CD4-positive, alpha-beta memory T cell (primary cell): ENCODE measurements at regions not wholly inside any gene's neighbourhood (a gene's known extent, or its start where the extent isn't known, plus 50 kb on each side); places are given as distances from the start of the nearest gene placed in this dataset.

Experiments
- CTCF ChIA-PET: fragments of 350-600 bp; sonication (Branson Sonifier 250); formaldehyde crosslinking; loops from one replicate; lab custom pipeline; 2021; ENCODE audit warnings: inconsistent platforms; ENCODE audit not compliant: partially characterized antibody; lab: Charles Lee
- POLR2A ChIA-PET: fragments of 350-600 bp; sonication (Branson Sonifier 250); formaldehyde crosslinking; loops from one replicate; lab custom pipeline; 2021; ENCODE audit not compliant: partially characterized antibody; lab: Charles Lee
- DNase-seq, 5 donors: peaks; one replicate each; pipeline versions ENCODE4 v3.0.0 to v3.0.0-alpha.2; 2020 to 2022; ENCODE audit warnings: mixed read lengths in 1 of 5
- H3K27ac ChIP-seq: one replicate; pipeline ENCODE4 v1.7.0; 2013; ENCODE audit warnings: low read depth, low read length
- H3K27me3 ChIP-seq: 2 replicates; pipeline ENCODE4 v1.7.0; 2013; ENCODE audit warnings: mild to moderate bottlenecking, low read length, moderate library complexity; ENCODE audit not compliant: insufficient read depth
- H3K36me3 ChIP-seq: 2 replicates; pipeline ENCODE4 v1.7.0; 2013; ENCODE audit warnings: mild to moderate bottlenecking, low read length, moderate library complexity; ENCODE audit not compliant: insufficient read depth
- H3K4me1 ChIP-seq: 2 replicates; pipeline ENCODE4 v1.7.0; 2013; ENCODE audit warnings: mild to moderate bottlenecking, low read length, moderate library complexity; ENCODE audit not compliant: insufficient read depth
- H3K4me3 ChIP-seq, 2 donors: one replicate each; pipeline ENCODE4 v1.7.0; 2013; ENCODE audit warnings: low read length in 2 of 2, mild to moderate bottlenecking in 1 of 2
- H3K9me3 ChIP-seq, 2 donors: one replicate each; pipeline ENCODE4 v1.7.0; 2013; ENCODE audit warnings: low read length in 2 of 2, control low read depth in 1 of 2; ENCODE audit not compliant: control insufficient read depth in 1 of 2
- H3K27ac Mint-ChIP-seq, 7 donors: one replicate each; pipeline ENCODE4 v1.8.0; 2020 to 2021; ENCODE audit warnings: mixed read lengths in 7 of 7, mild to moderate bottlenecking in 6 of 7, inconsistent platforms in 3 of 7, moderate library complexity in 3 of 7
- H3K27me3 Mint-ChIP-seq, 2 donors: one replicate each; pipeline ENCODE4 v1.8.0; 2020 to 2021; ENCODE audit warnings: mixed read lengths in 2 of 2
- H3K36me3 Mint-ChIP-seq, 2 donors: one replicate each; pipeline ENCODE4 v1.8.0; 2020 to 2021; ENCODE audit warnings: mixed read lengths in 2 of 2, inconsistent platforms in 1 of 2, mild to moderate bottlenecking in 1 of 2
- H3K4me1 Mint-ChIP-seq, 4 donors: one replicate each; pipeline ENCODE4 v1.8.0; 2020 to 2021; ENCODE audit warnings: mixed read lengths in 4 of 4, mild to moderate bottlenecking in 1 of 4
- H3K4me3 Mint-ChIP-seq, 8 donors: one replicate each; pipeline ENCODE4 v1.8.0; 2020 to 2021; ENCODE audit warnings: mixed read lengths in 8 of 8, mild to moderate bottlenecking in 7 of 8, moderate library complexity in 6 of 8, inconsistent platforms in 3 of 8
- H3K9me3 Mint-ChIP-seq, 8 donors: one replicate each; pipeline ENCODE4 v1.8.0; 2020 to 2021; ENCODE audit warnings: mixed read lengths in 8 of 8, mild to moderate bottlenecking in 5 of 8, inconsistent platforms in 3 of 8, moderate library complexity in 1 of 8
- intact Hi-C: fragments of 100-400 bp; cut with micrococcal nuclease; formaldehyde crosslinking; loops from one replicate; pipeline ENCODE4 v1.15.1; 2023

DNA sequence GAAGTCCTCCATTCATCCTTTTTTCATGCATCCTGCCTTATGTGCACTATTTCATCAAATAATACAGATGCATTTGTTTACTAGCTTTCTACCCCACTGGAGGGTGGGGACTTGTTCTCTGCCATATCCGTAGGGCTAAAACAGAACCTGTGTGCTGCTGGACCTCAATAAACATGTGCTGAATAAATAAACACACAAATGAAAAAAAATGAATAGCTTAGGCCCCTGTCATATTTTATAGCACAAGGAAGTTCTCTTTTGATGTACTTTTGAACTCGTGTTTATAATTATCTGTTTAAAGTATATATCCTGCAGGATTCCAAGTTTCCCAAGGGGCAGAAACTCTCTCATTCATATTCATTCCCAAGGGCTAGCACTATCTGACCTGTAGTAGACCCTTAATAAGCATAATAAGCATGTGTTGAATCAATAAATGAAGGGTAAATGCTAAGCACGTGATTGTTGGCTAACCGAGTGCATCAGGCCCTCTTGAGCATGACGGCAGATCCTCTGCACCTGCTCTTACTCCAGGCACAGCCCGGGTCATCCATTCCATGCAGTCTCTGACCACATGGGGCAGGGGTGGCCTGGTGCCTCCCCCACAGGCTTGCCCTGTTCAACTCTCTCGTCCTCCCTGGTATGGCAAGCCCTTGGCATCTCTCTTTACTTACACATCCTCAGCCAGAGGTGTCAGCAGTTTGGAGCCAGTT is 474.1 kb upstream of the ZMIZ1 start:
- Histone ChIP-seq H3K4me1 (no peaks in the 10 kb centered on the region), H3K36me3 (no peaks in the 10 kb centered on the region), H3K9me3 (no peaks in the 10 kb centered on the region), H3K27me3 (no peaks in the 10 kb centered on the region), H3K4me3 (no peak overlapping the region), H3K27ac (no peak overlapping the region)
- intact Hi-C loops: no loop called here
- Mint-ChIP-seq H3K27me3 (peaks cover 0 to 8% of the 10 kb centered on the region in 2 donors), H3K4me3 (no peak overlapping the region), H3K27ac (no peak overlapping the region), H3K36me3 (no peaks in the 10 kb centered on the region), H3K4me1 (no peaks in the 10 kb centered on the region), H3K9me3 (no peaks in the 10 kb centered on the region)
- ChIA-PET POLR2A (no interaction called here), CTCF (no interaction called here)
- DNase-seq: no peak

GRCh38 chr10:78595269-78595619 is 473.5 kb upstream of the ZMIZ1 start:
- H3K27ac ChIP-seq: no peak overlapping the region
- H3K27me3 ChIP-seq: no peaks in the 10 kb centered on the region
- H3K9me3 ChIP-seq: no peaks in the 10 kb centered on the region
- Mint-ChIP-seq H3K27me3 (peaks cover 0 to 8% of the 10 kb centered on the region in 2 donors), H3K4me1 (no peaks in the 10 kb centered on the region), H3K4me3 (no peak overlapping the region), H3K36me3 (no peaks in the 10 kb centered on the region), H3K9me3 (no peaks in the 10 kb centered on the region), H3K27ac (no peak overlapping the region)
- intact Hi-C loops: no loop called here
- H3K36me3 ChIP-seq: no peaks in the 10 kb centered on the region
- ChIA-PET CTCF (no interaction called here), POLR2A (no interaction called here)
- no peaks in the 10 kb centered on the region for H3K4me1 ChIP-seq
- H3K4me3 ChIP-seq: no peak overlapping the region
- no peak for DNase-seq

DNA sequence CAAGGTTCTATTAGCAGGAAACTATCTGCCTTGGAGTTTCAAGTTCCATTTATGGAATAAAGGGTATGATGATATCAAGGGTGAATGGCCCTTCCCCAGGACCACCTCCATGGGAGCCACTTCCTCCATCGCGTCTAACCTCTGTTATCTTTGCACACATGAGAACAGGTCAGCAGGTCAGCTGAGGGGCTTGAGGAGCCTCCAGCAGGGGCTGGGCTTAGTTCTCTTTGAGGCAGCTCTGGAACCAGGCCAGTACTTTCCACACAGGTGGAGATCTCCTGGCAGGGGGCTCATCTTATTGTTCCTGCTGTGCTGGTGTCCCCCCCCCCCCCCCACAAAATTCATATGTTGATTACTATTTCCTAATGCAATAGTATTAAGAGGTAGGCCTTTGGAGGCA is 472.2 kb upstream of the ZMIZ1 start:
- Histone ChIP-seq H3K4me1 (no peaks in the 10 kb centered on the region), H3K4me3 (no peak overlapping the region), H3K9me3 (no peaks in the 10 kb centered on the region), H3K27ac (no peak overlapping the region), H3K36me3 (no peaks in the 10 kb centered on the region), H3K27me3 (no peaks in the 10 kb centered on the region)
- ChIA-PET CTCF (no interaction called here), POLR2A (no interaction called here)
- no peaks in the 10 kb centered on the region for H3K4me1 Mint-ChIP-seq
- no peak overlapping the region for H3K27ac Mint-ChIP-seq
- no peak for DNase-seq
- no peaks in the 10 kb centered on the region for H3K9me3 Mint-ChIP-seq
- no peak overlapping the region for H3K4me3 Mint-ChIP-seq
- no peaks in the 10 kb centered on the region for H3K36me3 Mint-ChIP-seq
- intact Hi-C loops: no loop called here
- peaks cover 4 to 8% of the 10 kb centered on the region in 2 donors for H3K27me3 Mint-ChIP-seq

GRCh38 chr10:78597796-78598555 is 470.8 kb upstream of the ZMIZ1 start:
- Mint-ChIP-seq H3K36me3 (no peaks in the 10 kb centered on the region), H3K27ac (no peak overlapping the region), H3K9me3 (no peaks in the 10 kb centered on the region), H3K4me1 (no peaks in the 10 kb centered on the region), H3K27me3 (peaks cover 4 to 5% of the 10 kb centered on the region in 2 donors), H3K4me3 (no peak overlapping the region)
- intact Hi-C loops: loop anchor here (2.0 kb wide), 1 partner anchor 597 kb away; no protein-coding TSS in a partner anchor
- Histone ChIP-seq H3K27me3 (no peaks in the 10 kb centered on the region), H3K4me3 (no peak overlapping the region), H3K9me3 (no peaks in the 10 kb centered on the region), H3K36me3 (no peaks in the 10 kb centered on the region), H3K27ac (no peak overlapping the region), H3K4me1 (no peaks in the 10 kb centered on the region)
- no peak for DNase-seq
- ChIA-PET POLR2A (no interaction called here), CTCF (no interaction called here)

DNA sequence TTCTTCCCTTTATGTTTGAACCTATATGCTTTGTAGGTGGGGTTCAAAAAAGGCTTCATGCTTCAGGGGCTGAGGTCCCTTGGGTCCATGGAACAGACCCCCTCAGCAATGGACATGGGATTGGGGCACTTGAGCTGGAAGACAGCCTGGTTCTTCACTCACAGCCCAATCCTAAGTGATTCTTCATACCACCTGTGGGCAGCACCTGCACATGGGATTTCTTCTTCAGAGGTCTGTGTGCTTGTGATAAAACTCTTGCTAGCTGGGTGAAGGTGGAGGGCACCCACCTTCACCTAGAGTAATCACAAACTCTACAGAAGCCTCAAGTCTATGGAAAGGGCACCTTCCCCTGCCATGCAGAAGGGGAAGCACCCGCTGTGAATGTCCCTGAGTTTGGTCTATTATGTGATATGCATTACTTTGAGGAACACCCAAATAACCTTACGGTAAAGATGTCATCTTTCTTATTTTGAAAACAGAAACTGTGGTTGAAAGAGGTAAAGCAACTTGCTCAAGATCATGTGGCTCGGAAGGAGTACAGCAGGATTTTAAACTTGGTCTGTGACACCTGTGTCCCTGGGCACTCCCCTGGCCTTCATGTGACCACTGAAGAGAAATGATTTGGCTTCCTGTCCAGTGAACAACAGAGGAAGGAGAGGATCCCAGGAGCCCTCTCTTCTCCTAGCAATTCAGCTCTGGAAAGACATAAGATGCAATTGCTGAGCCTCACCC is 469.5 kb upstream of the ZMIZ1 start:
- Histone ChIP-seq H3K4me1 (no peaks in the 10 kb centered on the region), H3K27ac (no peak overlapping the region), H3K36me3 (no peaks in the 10 kb centered on the region), H3K27me3 (no peaks in the 10 kb centered on the region), H3K4me3 (no peak overlapping the region), H3K9me3 (no peaks in the 10 kb centered on the region)
- CTCF ChIA-PET: interaction anchor here (1.1 kb wide), 1 partner anchor 596 kb away, joined by 5 read pairs; no protein-coding TSS in a partner anchor
- Mint-ChIP-seq H3K27me3 (peaks cover 4 to 5% of the 10 kb centered on the region in 2 donors), H3K4me3 (no peak overlapping the region), H3K27ac (no peak overlapping the region), H3K9me3 (no peaks in the 10 kb centered on the region), H3K36me3 (no peaks in the 10 kb centered on the region), H3K4me1 (no peaks in the 10 kb centered on the region)
- DNase-seq: no peak
- intact Hi-C loops: loop anchor here (2.0 kb wide), 1 partner anchor 596 kb away; no protein-coding TSS in a partner anchor
- POLR2A ChIA-PET: no interaction called here

DNA sequence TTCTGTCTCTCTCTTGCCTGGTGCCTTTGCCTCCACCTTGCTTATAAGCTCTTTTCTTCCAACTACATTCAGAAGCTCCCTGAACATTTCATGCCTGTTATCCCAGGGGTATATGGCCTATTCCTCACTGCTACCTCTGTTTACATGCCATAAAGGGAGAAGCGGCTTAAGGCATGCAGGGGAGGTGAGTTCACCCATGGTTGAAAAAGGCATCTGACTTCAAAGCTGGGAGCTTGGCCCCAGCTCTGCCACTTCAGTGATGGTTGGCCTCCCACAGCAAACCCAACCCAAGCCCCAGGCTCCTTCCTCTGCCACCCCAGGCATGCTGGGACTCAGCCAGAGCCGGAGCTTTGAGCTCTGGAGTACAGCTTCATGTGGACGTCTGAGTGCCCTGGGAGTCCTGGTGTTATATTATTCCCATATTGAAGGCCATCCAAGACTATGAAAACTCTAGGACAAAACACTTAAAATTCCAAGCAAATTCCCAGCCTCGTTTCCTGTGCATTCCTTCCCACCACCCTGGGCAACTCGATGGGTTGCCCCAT is 468.6 kb upstream of the ZMIZ1 start:
- DNase-seq: no peak
- CTCF ChIA-PET: interaction anchor here (1.1 kb wide), 1 partner anchor 595 kb away, joined by 5 read pairs; no protein-coding TSS in a partner anchor
- H3K9me3 ChIP-seq: no peaks in the 10 kb centered on the region
- Mint-ChIP-seq H3K4me1 (no peaks in the 10 kb centered on the region), H3K9me3 (no peaks in the 10 kb centered on the region), H3K27me3 (peaks cover 4 to 7% of the 10 kb centered on the region in 2 donors), H3K36me3 (no peaks in the 10 kb centered on the region), H3K4me3 (no peak overlapping the region), H3K27ac (no peak overlapping the region)
- no peaks in the 10 kb centered on the region for H3K36me3 ChIP-seq
- H3K4me1 ChIP-seq: no peaks in the 10 kb centered on the region
- no peaks in the 10 kb centered on the region for H3K27me3 ChIP-seq
- intact Hi-C loops: no loop called here
- POLR2A ChIA-PET: no interaction called here
- no peak overlapping the region for H3K27ac ChIP-seq
- no peak overlapping the region for H3K4me3 ChIP-seq

DNA sequence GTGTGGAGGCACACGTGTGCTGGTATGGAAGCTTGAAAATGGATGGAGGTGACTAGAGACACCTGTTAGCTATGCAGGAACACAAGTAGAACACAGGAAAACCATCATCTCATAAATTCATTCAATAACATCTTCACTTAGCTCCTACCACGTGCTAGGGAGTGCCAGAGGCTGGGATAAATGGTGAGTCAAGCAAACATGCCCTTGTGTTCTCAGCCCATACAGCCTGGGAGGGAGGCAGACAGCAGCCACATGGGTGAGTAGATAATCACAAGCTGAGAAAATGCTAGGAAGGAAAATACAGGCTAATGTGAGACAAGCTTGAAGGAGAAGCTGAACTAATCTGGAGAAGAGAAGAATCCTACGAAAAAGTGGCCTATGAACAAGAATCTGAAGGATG is 468.0 kb upstream of the ZMIZ1 start:
- Histone ChIP-seq H3K4me1 (no peaks in the 10 kb centered on the region), H3K27me3 (no peaks in the 10 kb centered on the region), H3K36me3 (no peaks in the 10 kb centered on the region), H3K9me3 (no peaks in the 10 kb centered on the region), H3K27ac (no peak overlapping the region), H3K4me3 (no peak overlapping the region)
- Mint-ChIP-seq H3K36me3 (no peaks in the 10 kb centered on the region), H3K9me3 (no peaks in the 10 kb centered on the region), H3K4me1 (no peaks in the 10 kb centered on the region), H3K4me3 (no peak overlapping the region), H3K27ac (no peak overlapping the region), H3K27me3 (peaks cover 4 to 7% of the 10 kb centered on the region in 2 donors)
- POLR2A ChIA-PET: no interaction called here
- CTCF ChIA-PET: no interaction called here
- no peak for DNase-seq
- intact Hi-C loops: no loop called here
